ENCODE measurements at regions not wholly inside any gene's neighbourhood (a gene's known extent, or its start where the extent isn't known, plus 50 kb on each side); places are given as distances from the start of the nearest gene placed in this dataset.

GRCh38 chr2:44825702-44826101 lies 115.8 kb upstream of the SIX3 start:
- Histone ChIP-seq H2BK12ac (ENCODE audit: low read length) (no peak overlapping the region), H2AFZ (ENCODE audit: low read length) (no peak overlapping the region), H3K36me3 (replicated peaks in 1 of 2; ENCODE audit: control insufficient read depth in 2 of 2, insufficient read depth in 2 of 2, low read length in 2 of 2) (no peaks in the 10 kb centered on the region), H3K4me2 (ENCODE audit: insufficient read depth, low read length, poor library complexity, severe bottlenecking) (no peak overlapping the region), H3K14ac (ENCODE audit: low read length) (no peak overlapping the region), H3K9ac (ENCODE audit: low read depth, low read length, poor library complexity) (no peak overlapping the region), H2BK15ac (ENCODE audit: low read length) (no peak overlapping the region), H3K4me3 (ENCODE audit: low read length in 2 of 2) (no peak overlapping the region), H4K91ac (ENCODE audit: low read depth, low read length, poor library complexity) (no peak overlapping the region), H3K4ac (ENCODE audit: low read length) (no peak overlapping the region), H2AK5ac (ENCODE audit: low read depth, low read length) (no peak overlapping the region), H3K23ac (ENCODE audit: low read depth, low read length, poor library complexity) (no peak overlapping the region), H2BK5ac (ENCODE audit: low read length) (no peak overlapping the region), H3K79me1 (ENCODE audit: low read depth, low read length) (no peaks in the 10 kb centered on the region), H3K9me3 (replicated peaks in 1 of 2; ENCODE audit: control insufficient read depth in 2 of 2, insufficient read depth in 1 of 2, low read depth in 1 of 2, low read length in 2 of 2) (no peaks in the 10 kb centered on the region), H3K18ac (ENCODE audit: low read length) (no peak overlapping the region), H3K27ac (replicated peaks; ENCODE audit: low read length) (no peak overlapping the region), H3K4me1 (ENCODE audit: control insufficient read depth in 2 of 2, insufficient read depth in 1 of 2, low read depth in 1 of 2, low read length in 2 of 2) (peaks cover 0 to 10% of the 10 kb centered on the region in 2 donors), H4K8ac (ENCODE audit: low read depth, low read length) (no peak overlapping the region), H2BK120ac (ENCODE audit: low read depth, low read length) (no peak overlapping the region), H3K27me3 (ENCODE audit: control insufficient read depth in 3 of 3, insufficient read depth in 3 of 3, low read depth in 1 of 3, low read length in 3 of 3) (peaks cover 0 to 20% (median 2%) of the 10 kb centered on the region in 3 experiments)
- no CpG with 5 or more reads among the region's 5 CpGs for WGBS, 2 donors (ENCODE audit: extremely low coverage in 2 of 2, insufficient read length in 2 of 2, insufficient replicate concordance in 1 of 2)
- DNase-seq (ENCODE audit: low spot score): no peak

- Histone ChIP-seq H3K9me3 (replicated peaks in 1 of 2; ENCODE audit: control insufficient read depth in 2 of 2, insufficient read depth in 1 of 2, low read depth in 1 of 2, low read length in 2 of 2) (no peaks in the 10 kb centered on the region), H3K27me3 (ENCODE audit: control insufficient read depth in 3 of 3, insufficient read depth in 3 of 3, low read depth in 1 of 3, low read length in 3 of 3) (peaks cover 0 to 25% (median 0%) of the 10 kb centered on the region in 3 experiments), H4K8ac (ENCODE audit: low read depth, low read length) (no peak overlapping the region), H2AK5ac (ENCODE audit: low read depth, low read length) (no peak overlapping the region), H3K4me1 (ENCODE audit: control insufficient read depth in 2 of 2, insufficient read depth in 1 of 2, low read depth in 1 of 2, low read length in 2 of 2) (peaks cover 0 to 5% of the 10 kb centered on the region in 2 donors), H3K4me3 (ENCODE audit: low read length in 2 of 2) (no peak overlapping the region), H3K79me1 (ENCODE audit: low read depth, low read length) (no peaks in the 10 kb centered on the region), H3K14ac (ENCODE audit: low read length) (no peak overlapping the region), H3K36me3 (replicated peaks in 1 of 2; ENCODE audit: control insufficient read depth in 2 of 2, insufficient read depth in 2 of 2, low read length in 2 of 2) (no peaks in the 10 kb centered on the region), H3K4ac (ENCODE audit: low read length) (no peak overlapping the region), H3K9ac (ENCODE audit: low read depth, low read length, poor library complexity) (no peak overlapping the region), H4K91ac (ENCODE audit: low read depth, low read length, poor library complexity) (no peak overlapping the region), H3K27ac (replicated peaks; ENCODE audit: low read length) (no peak overlapping the region), H2BK120ac (ENCODE audit: low read depth, low read length) (no peak overlapping the region), H3K18ac (ENCODE audit: low read length) (no peak overlapping the region), H2BK5ac (ENCODE audit: low read length) (peak overlapping the region; percentile 13), H3K4me2 (ENCODE audit: insufficient read depth, low read length, poor library complexity, severe bottlenecking) (no peak overlapping the region), H2BK12ac (ENCODE audit: low read length) (no peak overlapping the region), H2AFZ (ENCODE audit: low read length) (no peak overlapping the region), H3K23ac (ENCODE audit: low read depth, low read length, poor library complexity) (no peak overlapping the region), H2BK15ac (ENCODE audit: low read length) (no peak overlapping the region)
- DNase-seq (ENCODE audit: low spot score): no peak
- WGBS, 2 donors (ENCODE audit: extremely low coverage in 2 of 2, insufficient read length in 2 of 2, insufficient replicate concordance in 1 of 2): no CpG with 5 or more reads among the region's 3 CpGs
Observed at GRCh38 chr2:44826601-44827000, 114.9 kb upstream of the SIX3 start.

- no peaks in the 10 kb centered on the region for H3K4me1 ChIP-seq (ENCODE audit: control insufficient read depth in 2 of 2, insufficient read depth in 1 of 2, low read depth in 1 of 2, low read length in 2 of 2)
- H3K4ac ChIP-seq (ENCODE audit: low read length): no peak overlapping the region
- no peak overlapping the region for H4K8ac ChIP-seq (ENCODE audit: low read depth, low read length)
- no peak overlapping the region for H2BK15ac ChIP-seq (ENCODE audit: low read length)
- no peak overlapping the region for H3K18ac ChIP-seq (ENCODE audit: low read length)
- peaks cover 2 to 3% of the 10 kb centered on the region in 2 donors for H3K9me3 ChIP-seq (replicated peaks in 1 of 2; ENCODE audit: control insufficient read depth in 2 of 2, insufficient read depth in 1 of 2, low read depth in 1 of 2, low read length in 2 of 2)
- H3K4me2 ChIP-seq (ENCODE audit: insufficient read depth, low read length, poor library complexity, severe bottlenecking): no peak overlapping the region
- no peak overlapping the region for H3K9ac ChIP-seq (ENCODE audit: low read depth, low read length, poor library complexity)
- H3K27me3 ChIP-seq (ENCODE audit: control insufficient read depth in 3 of 3, insufficient read depth in 3 of 3, low read depth in 1 of 3, low read length in 3 of 3): peaks cover 0 to 18% (median 0%) of the 10 kb centered on the region in 3 experiments
- whole genome bisulfite sequencing, 2 donors (ENCODE audit: extremely low coverage in 2 of 2, insufficient read length in 2 of 2, insufficient replicate concordance in 1 of 2): no CpG with 5 or more reads among the region's 7 CpGs
- DNase-seq (ENCODE audit: low spot score): no peak
- H3K4me3 ChIP-seq (ENCODE audit: low read length in 2 of 2): no peak overlapping the region
- no peak overlapping the region for H3K23ac ChIP-seq (ENCODE audit: low read depth, low read length, poor library complexity)
- H2AK5ac ChIP-seq (ENCODE audit: low read depth, low read length): no peak overlapping the region
- no peak overlapping the region for H3K27ac ChIP-seq (replicated peaks; ENCODE audit: low read length)
- no peaks in the 10 kb centered on the region for H3K36me3 ChIP-seq (replicated peaks in 1 of 2; ENCODE audit: control insufficient read depth in 2 of 2, insufficient read depth in 2 of 2, low read length in 2 of 2)
- H3K79me1 ChIP-seq (ENCODE audit: low read depth, low read length): no peaks in the 10 kb centered on the region
- H3K14ac ChIP-seq (ENCODE audit: low read length): no peak overlapping the region
- H4K91ac ChIP-seq (ENCODE audit: low read depth, low read length, poor library complexity): no peak overlapping the region
- no peak overlapping the region for H2BK12ac ChIP-seq (ENCODE audit: low read length)
- no peak overlapping the region for H2BK120ac ChIP-seq (ENCODE audit: low read depth, low read length)
- H2BK5ac ChIP-seq (ENCODE audit: low read length): no peak overlapping the region
- H2AFZ ChIP-seq (ENCODE audit: low read length): no peak overlapping the region
Observed at GRCh38 chr2:44829771-44830170, 111.7 kb upstream of the SIX3 start.

GRCh38 chr2:44833171-44834069 lies 108.1 kb upstream of the SIX3 start:
- WGBS, 2 donors (ENCODE audit: extremely low coverage in 2 of 2, insufficient read length in 2 of 2, insufficient replicate concordance in 1 of 2): 100% methylated on average over 2 of the region's 6 CpGs; no CpG with 5 or more reads in 1 of the 2 donors
- Histone ChIP-seq H3K4me3 (ENCODE audit: low read length in 2 of 2) (no peak overlapping the region), H2BK15ac (ENCODE audit: low read length) (no peak overlapping the region), H3K4ac (ENCODE audit: low read length) (no peak overlapping the region), H3K79me1 (ENCODE audit: low read depth, low read length) (no peaks in the 10 kb centered on the region), H2AFZ (ENCODE audit: low read length) (no peak overlapping the region), H3K27ac (replicated peaks; ENCODE audit: low read length) (no peak overlapping the region), H2AK5ac (ENCODE audit: low read depth, low read length) (no peak overlapping the region), H3K4me1 (ENCODE audit: control insufficient read depth in 2 of 2, insufficient read depth in 1 of 2, low read depth in 1 of 2, low read length in 2 of 2) (no peaks in the 10 kb centered on the region), H3K23ac (ENCODE audit: low read depth, low read length, poor library complexity) (no peak overlapping the region), H4K91ac (ENCODE audit: low read depth, low read length, poor library complexity) (no peak overlapping the region), H3K9me3 (replicated peaks in 1 of 2; ENCODE audit: control insufficient read depth in 2 of 2, insufficient read depth in 1 of 2, low read depth in 1 of 2, low read length in 2 of 2) (peaks cover 2 to 3% of the 10 kb centered on the region in 2 donors), H2BK120ac (ENCODE audit: low read depth, low read length) (no peak overlapping the region), H3K18ac (ENCODE audit: low read length) (no peak overlapping the region), H3K9ac (ENCODE audit: low read depth, low read length, poor library complexity) (no peak overlapping the region), H2BK12ac (ENCODE audit: low read length) (no peak overlapping the region), H3K4me2 (ENCODE audit: insufficient read depth, low read length, poor library complexity, severe bottlenecking) (no peak overlapping the region), H4K8ac (ENCODE audit: low read depth, low read length) (no peak overlapping the region), H3K36me3 (replicated peaks in 1 of 2; ENCODE audit: control insufficient read depth in 2 of 2, insufficient read depth in 2 of 2, low read length in 2 of 2) (no peaks in the 10 kb centered on the region), H3K14ac (ENCODE audit: low read length) (no peak overlapping the region), H3K27me3 (ENCODE audit: control insufficient read depth in 3 of 3, insufficient read depth in 3 of 3, low read depth in 1 of 3, low read length in 3 of 3) (peaks cover 0 to 12% (median 0%) of the 10 kb centered on the region in 3 experiments), H2BK5ac (ENCODE audit: low read length) (no peak overlapping the region)
- DNase-seq (ENCODE audit: low spot score): no peak

Data from neuronal stem cell (in vitro differentiated cells).